GM10266 (cell line): ENCODE measurements at regions not wholly inside any gene's neighbourhood (a gene's known extent, or its start where the extent isn't known, plus 50 kb on each side); places are given as distances from the start of the nearest gene placed in this dataset.

Experiments used
- DNase-seq: peaks from one replicate; pipeline ENCODE4 v3.0.0; 2012; ENCODE audit errors: extremely low spot score
- CTCF ChIP-seq: IDR thresholded peaks from 2 replicates; pipeline ENCODE4 v1.5.1; 2012; ENCODE audit warnings: mild to moderate bottlenecking, low read depth; ENCODE audit not compliant: control insufficient read depth, insufficient read depth; ENCODE audit errors: missing control alignments

- no peak for DNase-seq
- no peak for TF ChIP-seq CTCF
Measured at GRCh38 chr11:110921742-110922521, 209.7 kb upstream of the ARHGAP20 start.

- DNase-seq: no peak
- TF ChIP-seq CTCF: no peak
Measured at GRCh38 chr11:110919241-110919922, 207.1 kb upstream of the ARHGAP20 start.

GRCh38 chr11:110918351-110918750 is 206.1 kb upstream of the ARHGAP20 start:
- no peak for TF ChIP-seq CTCF
- no peak for DNase-seq

- TF ChIP-seq CTCF: no peak
- DNase-seq: no peak
Measured at GRCh38 chr11:110912437-110912836, 200.2 kb upstream of the ARHGAP20 start.

- TF ChIP-seq CTCF: no peak
- DNase-seq: no peak
Measured at GRCh38 chr11:110910384-110910783, 198.1 kb upstream of the ARHGAP20 start.

GRCh38 chr11:110909336-110909735 is 197.1 kb upstream of the ARHGAP20 start:
- no peak for DNase-seq
- no peak for TF ChIP-seq CTCF
